Glomerular visceral epithelial cell (primary cell): ENCODE measurements at regions not wholly inside any gene's neighbourhood (a gene's known extent, or its start where the extent isn't known, plus 50 kb on each side); places are given as distances from the start of the nearest gene placed in this dataset.

Source experiments
- DNase-seq: peaks from one replicate; pipeline ENCODE4 v3.0.0-alpha.2; 2016; ENCODE audit errors: extremely low spot score

DNA sequence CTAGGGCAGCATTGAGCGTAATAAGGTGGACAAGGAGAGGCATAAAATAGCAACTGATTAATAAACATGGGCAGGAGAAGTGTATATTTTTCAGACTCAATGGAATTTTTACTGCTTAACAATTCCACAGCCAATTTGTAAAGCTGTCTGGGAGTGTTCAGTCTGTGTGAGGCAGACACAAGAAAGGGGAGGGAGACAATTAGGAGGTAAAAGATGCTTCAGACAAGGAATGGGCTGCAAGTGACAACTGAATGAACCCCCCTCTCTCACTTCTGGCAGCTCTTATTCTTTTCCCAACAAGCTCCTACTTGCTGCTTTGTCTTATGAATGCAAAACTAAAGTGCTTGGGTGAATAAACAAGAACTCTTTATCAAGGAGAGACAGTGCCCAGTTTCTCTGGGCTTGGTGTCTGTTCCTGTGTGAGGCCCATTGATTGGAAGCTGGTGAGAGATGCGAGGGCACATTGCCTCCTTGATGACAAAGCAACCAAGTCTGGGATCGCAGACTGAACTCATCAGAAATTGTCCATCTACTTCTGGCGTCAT lies 575.3 kb downstream of the RNF144B start:
- no peak for DNase-seq

DNA sequence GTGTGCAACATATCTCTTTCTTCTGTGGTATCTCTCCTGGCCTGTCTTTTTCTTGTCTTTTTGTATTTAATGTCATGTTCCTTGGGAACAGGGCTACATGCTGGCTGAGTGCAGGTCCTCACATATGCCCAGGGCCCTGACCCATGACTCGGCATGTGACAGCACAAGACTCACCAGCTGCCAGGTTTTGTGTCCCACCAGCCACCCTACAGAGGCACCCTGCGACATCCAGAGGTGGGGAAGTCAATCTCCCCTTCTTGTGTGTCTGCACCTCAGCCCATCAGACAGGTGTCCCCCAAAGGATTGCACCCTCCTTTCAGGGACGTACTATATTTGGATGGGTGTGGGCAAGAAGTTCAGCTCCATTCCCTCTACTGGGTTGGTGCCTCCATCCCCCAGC lies 576.3 kb downstream of the RNF144B start:
- DNase-seq = no peak

DNA sequence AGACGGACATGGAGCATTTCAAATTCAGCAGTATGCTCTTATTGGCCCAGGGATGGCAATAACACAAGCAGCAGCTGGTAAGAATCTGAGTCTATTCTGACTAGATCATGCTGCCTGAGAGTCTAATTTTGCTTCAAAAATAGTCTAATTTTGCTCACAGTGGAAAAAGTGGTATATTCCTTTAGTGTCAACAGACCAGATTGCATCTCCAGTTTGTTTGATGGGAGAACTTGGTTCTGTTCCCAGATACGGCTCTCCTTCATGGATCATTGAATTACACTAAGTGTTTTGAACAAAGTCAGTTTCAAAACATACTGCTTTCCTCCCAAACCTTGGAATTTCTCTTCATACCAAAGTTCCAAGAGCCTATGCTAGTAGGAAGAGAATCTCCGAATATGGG lies 586.1 kb downstream of the RNF144B start:
- no peak for DNase-seq

DNA sequence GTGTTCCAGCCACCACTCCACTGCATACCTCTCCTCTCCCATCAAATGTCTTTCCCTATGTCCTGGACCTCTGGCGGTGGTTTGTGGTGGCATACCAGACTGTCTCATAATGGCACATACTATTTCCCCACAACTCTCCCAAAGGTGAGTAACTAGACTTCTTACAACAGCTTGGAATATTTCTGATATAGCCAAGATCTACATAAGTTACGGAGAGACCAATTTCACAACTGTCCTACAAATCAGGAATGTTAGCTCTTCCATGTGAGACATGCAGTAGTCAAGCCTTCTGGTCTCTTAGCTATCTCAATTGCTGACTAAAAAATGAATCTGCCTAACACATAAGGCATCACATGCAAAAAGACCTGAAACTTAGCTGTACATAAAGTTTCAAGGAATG lies 588.9 kb downstream of the RNF144B start:
- DNase-seq = no peak

DNA sequence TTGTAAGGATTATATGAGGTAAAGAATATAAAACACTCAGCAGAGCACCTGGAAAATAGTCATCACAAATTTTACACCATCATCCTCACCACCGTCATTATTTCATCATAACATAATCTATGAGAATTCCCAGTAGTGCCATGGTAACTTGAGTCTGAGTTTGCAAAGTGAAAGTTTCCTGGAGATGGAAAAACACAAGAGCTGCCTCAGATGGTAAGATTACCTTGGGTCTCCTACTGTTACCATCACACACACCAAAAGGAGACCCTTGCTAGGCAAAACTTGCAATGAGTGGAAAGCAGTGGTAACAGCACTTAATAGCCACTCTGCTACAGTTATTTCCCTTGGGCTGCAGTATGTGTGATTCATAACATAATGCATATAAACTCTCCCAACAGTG lies 589.8 kb downstream of the RNF144B start:
- DNase-seq = no peak

DNA sequence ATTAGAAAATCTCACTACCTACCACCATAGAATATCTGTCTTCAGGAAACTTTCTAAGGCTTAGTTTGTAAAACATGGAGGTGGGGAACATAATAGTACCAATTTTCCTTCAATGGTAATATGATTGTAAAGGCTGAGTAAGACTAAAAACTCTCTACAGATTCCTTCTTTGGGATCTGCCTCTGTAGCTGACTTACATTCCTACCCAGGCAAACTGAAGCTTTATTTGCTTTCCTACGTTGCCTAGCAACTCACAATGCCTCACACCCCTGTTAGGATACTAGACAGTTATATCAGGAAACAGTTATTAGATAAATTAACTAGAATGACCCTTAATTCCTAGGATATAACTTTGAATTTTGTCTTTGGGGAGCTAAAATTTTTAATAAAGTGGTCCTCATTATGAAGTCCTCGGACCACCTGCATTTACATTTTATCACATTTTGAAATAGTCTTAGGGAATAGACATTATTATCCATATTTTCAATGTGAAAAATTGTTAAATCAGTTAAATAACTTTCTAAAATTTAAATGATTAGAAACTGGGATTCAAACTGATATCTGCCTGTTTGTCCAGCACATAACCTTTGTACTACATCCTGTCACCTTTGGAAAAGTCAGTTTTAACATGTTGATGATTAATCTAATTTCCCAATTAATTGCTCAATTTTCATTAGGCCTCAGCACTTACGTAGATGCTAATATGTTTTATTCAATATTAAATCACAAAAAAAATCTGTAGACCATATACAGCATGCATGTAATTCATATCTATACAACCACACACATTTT lies 591.4 kb downstream of the RNF144B start:
- no peak for DNase-seq

DNA sequence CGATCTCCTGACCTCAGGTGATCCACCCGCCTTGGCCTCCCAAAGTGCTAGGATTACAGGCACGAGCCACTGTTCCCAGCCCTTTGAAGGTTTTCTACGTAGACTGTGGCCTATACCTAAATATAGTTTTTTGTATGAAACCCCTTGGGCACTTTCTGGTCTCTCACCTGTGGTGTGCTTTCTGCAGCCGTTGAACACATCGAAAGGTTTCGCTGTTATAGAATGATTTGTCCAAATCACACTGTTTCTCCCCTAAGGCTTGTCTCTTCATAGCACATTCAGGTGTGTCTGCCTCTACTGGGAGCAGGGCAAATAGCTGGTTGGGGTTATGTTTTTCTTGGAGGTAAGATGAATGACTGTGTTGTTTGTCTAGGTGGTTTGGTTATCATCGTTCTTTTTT lies 597.9 kb downstream of the RNF144B start:
- DNase-seq = no peak

DNA sequence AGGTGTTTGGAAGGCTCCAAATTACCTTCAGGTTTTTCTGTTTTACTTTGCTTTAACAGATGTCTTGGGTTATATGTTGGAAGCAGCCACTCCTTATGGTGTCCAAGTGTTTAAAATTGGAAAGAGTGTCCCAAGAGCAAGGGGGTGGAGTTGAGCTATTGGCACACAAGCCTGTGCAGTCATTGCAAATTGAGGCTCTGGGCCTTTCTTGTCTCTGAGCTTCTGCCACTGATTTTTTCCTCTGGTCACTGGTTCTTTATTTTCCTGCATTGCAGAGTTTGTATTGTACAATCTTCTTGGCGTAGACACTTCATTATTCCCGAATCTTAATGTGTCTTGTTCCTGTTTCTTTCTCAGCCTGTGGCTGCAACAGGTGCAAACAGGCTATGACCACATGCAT lies 598.8 kb downstream of the RNF144B start:
- no peak for DNase-seq

DNA sequence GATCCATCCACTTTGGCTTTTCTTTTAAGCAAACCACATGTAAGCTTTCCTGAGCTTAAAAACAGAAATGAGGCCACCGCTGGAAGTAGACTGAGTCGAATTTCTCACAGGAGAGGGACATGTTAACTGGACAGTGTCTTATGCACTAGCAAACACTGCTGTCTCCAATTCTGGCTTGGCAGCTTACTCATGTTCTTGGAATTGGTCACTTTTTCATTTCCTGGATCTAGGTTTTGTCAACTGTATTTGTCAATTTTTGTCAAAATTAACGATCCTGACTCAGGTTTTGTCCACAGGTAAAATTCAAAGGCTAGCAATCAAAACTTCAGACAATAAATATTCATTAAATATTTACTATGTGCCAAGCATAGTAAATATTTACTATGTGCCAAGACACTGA lies 601.5 kb downstream of the RNF144B start:
- DNase-seq = no peak

DNA sequence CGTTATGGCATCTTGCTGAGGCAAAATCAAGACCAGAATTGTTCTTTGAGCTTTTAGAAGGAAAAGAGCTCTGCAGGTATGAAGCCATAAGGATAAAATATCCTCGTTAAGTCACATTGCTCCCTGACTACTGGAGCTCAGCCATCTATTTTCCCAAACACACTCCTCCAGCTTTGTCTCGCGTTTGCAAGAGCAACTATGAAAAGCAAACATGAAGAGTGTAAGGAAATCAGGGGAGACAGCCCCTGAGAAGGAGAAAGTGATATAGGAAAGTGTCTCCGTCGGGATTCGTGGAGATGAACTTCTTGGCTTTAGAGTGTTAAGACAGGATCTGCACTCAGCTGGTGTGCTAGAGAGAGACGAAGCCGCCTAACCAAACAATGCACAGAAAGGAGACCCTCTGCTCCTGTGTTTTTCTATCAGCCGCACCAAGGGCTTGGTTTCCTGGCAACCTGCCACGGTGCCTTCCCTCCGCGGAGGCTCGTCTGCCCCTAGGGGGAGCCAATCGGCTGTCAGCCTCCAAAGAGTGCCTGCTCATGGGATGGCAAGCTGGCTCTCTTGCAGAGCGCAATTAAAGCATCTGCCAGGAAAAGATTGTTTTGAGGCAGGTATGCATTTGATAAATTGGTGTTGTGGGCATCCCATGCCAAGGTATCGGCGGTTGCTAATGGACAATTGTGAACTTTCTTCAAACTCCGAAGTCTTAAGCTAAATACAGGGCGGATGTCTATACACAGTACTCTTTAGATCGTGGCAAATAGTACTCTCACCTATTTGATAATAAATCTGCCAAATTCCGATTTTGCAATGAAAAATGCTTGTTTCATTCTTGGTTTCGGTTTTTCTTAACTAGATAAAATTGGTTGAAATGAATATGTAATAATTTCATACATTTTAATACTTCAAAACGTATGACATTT lies 603.2 kb downstream of the RNF144B start:
- DNase-seq = peak; percentile 36

DNA sequence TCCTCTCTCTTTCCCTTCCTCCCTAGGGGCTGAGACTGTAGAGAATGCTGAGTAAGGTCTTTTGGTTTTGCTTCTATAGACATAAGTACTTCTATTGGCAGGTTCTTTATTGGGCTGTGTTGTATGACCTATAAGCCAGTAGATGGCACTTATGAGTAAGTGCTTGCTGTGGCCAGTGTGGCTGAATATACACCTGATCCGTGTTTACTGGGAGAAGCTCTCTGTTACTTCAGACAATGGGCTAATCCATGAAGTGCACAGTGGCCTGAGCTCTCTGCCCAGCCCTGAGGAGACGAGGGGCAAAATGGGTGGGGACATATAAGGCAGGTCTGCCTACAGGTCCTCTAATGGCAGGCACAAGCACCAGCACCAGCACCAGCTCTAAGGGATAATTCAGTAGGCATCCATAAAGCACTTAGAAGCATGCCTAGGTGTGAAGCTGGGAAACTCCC lies 610.3 kb downstream of the RNF144B start:
- peak; percentile 34 for DNase-seq

DNA sequence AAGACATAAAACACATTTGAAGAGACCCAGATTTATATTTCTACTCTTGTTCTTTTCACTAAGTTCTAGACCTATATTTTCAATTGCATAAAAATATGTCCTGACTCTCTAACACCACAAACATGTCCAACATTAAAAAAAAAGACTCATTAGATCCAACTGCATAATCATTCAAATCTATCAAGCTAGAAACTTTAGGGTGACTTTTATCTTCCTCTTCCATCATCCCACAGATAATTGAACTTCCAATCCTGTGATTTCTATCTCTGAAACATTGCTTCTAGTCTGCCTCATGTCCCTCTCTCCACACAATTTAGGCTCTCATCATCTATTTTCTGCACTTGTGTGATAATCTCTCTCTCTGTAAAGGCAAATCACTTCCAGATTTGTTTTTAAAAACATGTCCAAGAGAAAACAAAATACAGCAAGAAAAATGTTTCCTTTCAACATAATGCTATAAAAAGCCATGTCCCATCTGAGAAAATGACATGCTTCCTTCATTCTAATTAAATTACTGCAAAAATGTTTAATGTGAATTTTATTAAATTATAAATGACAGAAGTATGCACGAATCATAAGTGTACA lies 615.9 kb downstream of the RNF144B start:
- DNase-seq = no peak

DNA sequence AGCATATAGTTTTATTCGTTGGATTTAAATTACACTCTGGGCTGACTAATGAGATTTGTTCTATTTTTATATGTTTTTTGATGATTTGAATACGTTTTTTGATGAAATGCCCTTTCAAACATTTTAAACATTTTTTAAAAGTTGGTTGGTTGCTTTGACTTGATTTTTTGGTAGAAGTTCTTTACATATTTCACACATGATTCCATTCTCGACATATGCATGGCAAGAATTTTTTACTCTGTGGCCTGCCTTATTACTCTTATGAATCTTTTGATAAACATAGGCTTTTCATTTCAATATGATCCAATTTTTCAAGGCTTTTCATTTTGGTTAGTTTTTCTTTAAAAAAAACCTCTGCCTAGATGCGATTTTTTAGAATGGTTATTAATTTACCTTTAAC lies 617.0 kb downstream of the RNF144B start:
- DNase-seq = no peak

DNA sequence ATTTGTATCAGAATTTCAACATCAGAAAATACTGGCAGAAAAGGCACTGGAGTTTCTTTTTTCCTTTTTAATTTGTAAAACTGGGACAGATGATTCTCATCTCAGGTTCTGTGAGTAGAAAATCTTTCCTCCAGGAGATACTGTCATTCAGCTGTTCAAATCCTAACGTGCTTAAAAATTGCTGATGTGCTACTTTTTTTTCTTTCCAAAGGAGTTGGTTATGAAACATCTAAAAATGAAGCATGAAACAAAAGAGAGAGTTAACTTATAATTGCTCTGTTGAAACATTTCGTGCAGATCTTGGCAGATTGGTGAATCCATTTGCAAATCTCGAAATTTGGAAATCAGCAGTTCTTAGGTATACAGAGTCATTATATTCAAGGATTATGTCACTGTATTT lies 622.6 kb downstream of the RNF144B start:
- DNase-seq = no peak

DNA sequence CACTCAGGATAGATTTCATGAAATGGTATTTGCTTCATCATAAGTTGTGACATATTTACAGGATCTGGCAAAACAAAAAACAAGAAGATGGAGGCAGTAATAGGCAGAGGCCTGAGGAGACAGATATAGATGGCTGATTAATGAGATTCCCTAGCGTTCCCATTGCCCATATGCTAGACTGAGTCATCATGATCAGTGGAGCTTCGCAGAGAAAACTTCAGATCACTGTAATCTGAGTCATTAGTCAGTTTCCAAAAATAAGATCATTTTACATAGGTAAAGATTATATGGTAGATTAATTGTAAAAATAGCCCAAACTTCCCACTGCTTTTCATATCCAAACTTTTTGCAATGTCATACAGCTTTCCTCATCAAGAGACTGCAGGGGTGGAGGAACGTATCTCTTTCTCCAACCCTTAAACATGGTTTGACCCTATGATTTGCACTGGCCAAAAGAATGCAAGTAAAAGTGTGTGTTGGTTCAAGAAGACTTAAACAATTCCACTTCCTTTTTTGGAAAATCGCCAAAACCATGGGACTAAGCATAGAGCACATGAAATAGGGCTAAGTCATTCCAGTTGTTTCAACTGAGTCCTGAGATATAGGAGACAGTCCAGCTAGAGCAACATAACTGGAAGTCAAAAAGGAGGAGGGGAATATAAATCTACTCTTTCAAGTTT lies 626.0 kb downstream of the RNF144B start:
- DNase-seq = no peak

DNA sequence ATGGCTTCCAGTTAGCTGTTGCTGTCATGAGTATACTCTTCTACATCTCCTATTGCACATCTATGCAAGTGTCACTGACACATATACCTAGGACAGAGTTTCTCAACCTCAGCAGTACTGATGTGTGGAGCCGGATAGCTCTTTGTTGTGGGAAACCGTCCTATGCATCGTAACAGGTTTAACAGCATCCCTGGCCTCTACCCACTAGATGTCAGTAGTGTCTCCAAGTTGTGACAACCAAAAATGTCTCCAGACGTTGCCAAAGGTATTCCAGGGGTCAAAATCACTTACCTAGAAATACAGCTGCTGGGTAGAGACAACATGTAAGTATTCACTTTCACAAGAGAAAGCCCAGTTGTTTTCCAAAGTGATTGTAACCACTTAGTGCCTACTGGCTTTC lies 637.6 kb downstream of the RNF144B start:
- DNase-seq = peak; percentile 32

DNA sequence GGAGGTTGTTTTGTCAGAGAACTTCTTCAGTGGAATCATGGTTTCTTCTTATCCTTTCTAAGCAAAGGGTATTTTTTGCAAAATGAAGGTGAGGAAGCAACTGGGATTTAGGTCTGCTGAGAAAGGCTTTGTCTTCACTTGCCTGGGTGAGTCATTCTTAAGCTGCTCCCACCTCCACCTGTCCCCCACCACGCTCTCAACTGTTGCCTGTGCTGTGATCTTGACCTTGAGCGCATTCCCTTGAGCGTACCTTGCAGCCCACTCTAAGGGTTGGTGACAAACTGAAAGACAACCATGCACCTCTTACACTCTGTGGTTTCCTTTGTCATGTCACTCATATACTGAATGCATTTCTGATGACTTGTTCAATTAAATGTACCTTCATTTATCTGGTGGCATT lies 641.1 kb downstream of the RNF144B start:
- DNase-seq = no peak

DNA sequence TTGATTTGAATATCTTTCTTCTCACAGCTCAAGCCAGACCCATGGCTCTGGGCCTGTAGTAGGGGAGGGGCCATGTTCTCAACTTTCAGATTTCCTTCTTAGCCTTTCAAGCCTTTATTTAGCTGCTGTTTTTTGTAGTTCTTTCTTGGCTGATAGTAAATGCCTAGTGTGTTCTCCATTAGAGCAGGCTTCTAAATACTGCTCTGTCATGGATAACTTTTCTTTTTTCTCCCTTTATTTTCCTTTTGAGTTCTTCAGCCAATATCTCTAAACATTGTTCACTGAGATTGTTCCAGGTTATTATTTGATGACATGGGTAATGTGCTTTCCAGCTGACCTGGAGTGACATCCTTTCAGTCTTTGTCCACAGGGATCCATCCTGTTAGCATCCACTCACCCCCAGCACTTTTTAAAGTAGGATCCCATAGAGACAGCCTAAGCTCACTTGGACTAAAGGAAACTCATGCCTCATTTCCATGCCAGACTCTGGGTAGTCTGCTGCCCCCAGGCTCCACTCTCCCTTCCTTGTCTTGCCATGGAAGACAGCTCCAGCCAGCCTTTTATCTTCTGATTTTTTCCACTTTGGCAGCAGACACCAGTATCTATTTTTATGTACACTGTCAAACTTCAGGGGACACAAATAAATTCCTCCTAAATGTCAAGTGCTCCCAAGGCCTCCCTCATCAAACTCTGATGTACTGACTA lies 645.6 kb downstream of the RNF144B start:
- DNase-seq = no peak

DNA sequence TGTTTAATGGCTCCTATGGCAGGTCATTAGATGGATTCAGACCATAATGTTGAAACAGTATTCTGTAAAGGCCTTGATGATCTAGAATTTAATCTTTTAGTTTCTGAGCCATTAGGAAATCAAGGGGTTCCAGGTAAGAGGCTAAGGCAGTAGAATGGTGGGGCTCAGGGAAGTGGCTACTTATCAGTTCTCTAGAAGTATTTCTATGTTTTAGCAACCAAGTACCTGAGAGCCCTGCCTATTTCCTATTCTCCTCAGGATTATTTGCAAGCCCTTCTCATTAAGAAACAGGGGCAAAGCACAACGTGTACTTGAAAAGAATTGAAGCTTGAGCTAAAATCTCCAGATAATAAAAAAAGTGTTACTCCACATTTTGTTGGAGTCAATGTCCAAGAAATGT lies 646.5 kb downstream of the RNF144B start:
- DNase-seq = no peak

DNA sequence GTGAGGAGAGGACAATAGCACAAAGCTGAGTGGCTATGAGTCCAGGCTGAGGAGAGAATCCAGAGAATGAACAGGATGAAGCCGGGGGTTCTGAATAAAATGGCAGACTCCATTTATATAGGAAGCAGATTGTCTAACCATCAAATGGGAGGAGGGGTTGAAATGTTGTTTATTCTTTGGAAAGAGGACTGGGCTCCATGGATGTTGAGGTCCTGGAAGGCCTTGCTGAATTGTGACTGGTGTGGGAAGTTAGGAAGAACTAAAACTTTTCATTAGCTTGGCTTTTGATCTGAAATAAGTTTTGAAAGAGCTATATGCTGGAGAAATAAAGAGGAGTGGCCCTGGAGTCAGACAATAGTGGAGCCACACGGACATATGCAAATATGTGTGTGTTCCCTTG lies 647.8 kb downstream of the RNF144B start:
- no peak for DNase-seq
